GM18505 (cell line): ENCODE measurements at regions not wholly inside any gene's neighbourhood (a gene's known extent, or its start where the extent isn't known, plus 50 kb on each side); places are given as distances from the start of the nearest gene placed in this dataset.
"Not testable (repeated sequence)": the region's sequence is repeated elsewhere in the genome, so short reads cannot be mapped to it uniquely, and the experiment has no call there.

Experiments used
- ATAC-seq: cut with Tn5 transposase; IDR thresholded peaks from one replicate; pipeline ENCODE4 v1.9.1; 2021; ENCODE audit not compliant: unreplicated experiment
- POLR2A ChIP-seq: IDR thresholded peaks from 4 replicates; pipeline ENCODE4 v1.6.1; 2011; ENCODE audit warnings: borderline replicate concordance; ENCODE audit not compliant: insufficient read depth, insufficient read length; ENCODE audit errors: extremely low read depth

GRCh38 chr14:36430169-36430568 lies 89.9 kb downstream of the NKX2-1 start:
- ATAC-seq, result no peak
- no peak for TF ChIP-seq POLR2A

- no peak for ATAC-seq
- TF ChIP-seq POLR2A, result no peak
Observed at GRCh38 chr14:36429692-36430091, 90.3 kb downstream of the NKX2-1 start.

- ATAC-seq, result no peak
Observed at GRCh38 chr14:36428350-36428749, 91.7 kb downstream of the NKX2-1 start.

GRCh38 chr14:36426836-36427235 lies 93.2 kb downstream of the NKX2-1 start:
- no peak for ATAC-seq
- TF ChIP-seq POLR2A, result no peak

More at GRCh38 chr14:36428350-36428749, 91.7 kb downstream of the NKX2-1 start:
- TF ChIP-seq POLR2A, result no peak

- ATAC-seq, result no peak
- TF ChIP-seq POLR2A, result no peak
Observed at GRCh38 chr14:36426113-36426512, 93.9 kb downstream of the NKX2-1 start.

GRCh38 chr14:36424478-36425102 lies 95.4 kb downstream of the NKX2-1 start:
- no peak for ATAC-seq
- no peak for TF ChIP-seq POLR2A

GRCh38 chr14:36423430-36423829 lies 96.6 kb downstream of the NKX2-1 start:
- ATAC-seq, result no peak

GRCh38 chr14:36420149-36420687 lies 99.8 kb upstream of the MBIP start:
- TF ChIP-seq POLR2A, result no peak
- no peak for ATAC-seq

More at GRCh38 chr14:36423430-36423829, 96.6 kb downstream of the NKX2-1 start:
- no peak for TF ChIP-seq POLR2A

- ATAC-seq, result no peak
- TF ChIP-seq POLR2A, result no peak
Observed at GRCh38 chr14:36418937-36419336, 98.5 kb upstream of the MBIP start.

- ATAC-seq, result not testable (repeated sequence)
Observed at GRCh38 chr14:36411951-36412350, 91.5 kb upstream of the MBIP start.

- no peak for ATAC-seq
- no peak for TF ChIP-seq POLR2A
Observed at GRCh38 chr14:36408388-36408787, 88.0 kb upstream of the MBIP start.

- no peak for ATAC-seq
- TF ChIP-seq POLR2A, result no peak
Observed at GRCh38 chr14:36405589-36406274, 85.3 kb upstream of the MBIP start.

- no peak for TF ChIP-seq POLR2A
- ATAC-seq, result no peak
Observed at GRCh38 chr14:36402867-36403266, 82.4 kb upstream of the MBIP start.
